GM18867 (cell line): ENCODE measurements at regions not wholly inside any gene's neighbourhood (a gene's known extent, or its start where the extent isn't known, plus 50 kb on each side); places are given as distances from the start of the nearest gene placed in this dataset.

Experiments
- ATAC-seq: cut with Tn5 transposase; IDR thresholded peaks from one replicate; pipeline ENCODE4 v1.9.1; 2021; ENCODE audit warnings: mild to moderate bottlenecking, moderate library complexity; ENCODE audit not compliant: unreplicated experiment

- no peak for ATAC-seq
Observed at GRCh38 chr15:95865330-95865739, 465.2 kb upstream of the NR2F2 start.

DNA sequence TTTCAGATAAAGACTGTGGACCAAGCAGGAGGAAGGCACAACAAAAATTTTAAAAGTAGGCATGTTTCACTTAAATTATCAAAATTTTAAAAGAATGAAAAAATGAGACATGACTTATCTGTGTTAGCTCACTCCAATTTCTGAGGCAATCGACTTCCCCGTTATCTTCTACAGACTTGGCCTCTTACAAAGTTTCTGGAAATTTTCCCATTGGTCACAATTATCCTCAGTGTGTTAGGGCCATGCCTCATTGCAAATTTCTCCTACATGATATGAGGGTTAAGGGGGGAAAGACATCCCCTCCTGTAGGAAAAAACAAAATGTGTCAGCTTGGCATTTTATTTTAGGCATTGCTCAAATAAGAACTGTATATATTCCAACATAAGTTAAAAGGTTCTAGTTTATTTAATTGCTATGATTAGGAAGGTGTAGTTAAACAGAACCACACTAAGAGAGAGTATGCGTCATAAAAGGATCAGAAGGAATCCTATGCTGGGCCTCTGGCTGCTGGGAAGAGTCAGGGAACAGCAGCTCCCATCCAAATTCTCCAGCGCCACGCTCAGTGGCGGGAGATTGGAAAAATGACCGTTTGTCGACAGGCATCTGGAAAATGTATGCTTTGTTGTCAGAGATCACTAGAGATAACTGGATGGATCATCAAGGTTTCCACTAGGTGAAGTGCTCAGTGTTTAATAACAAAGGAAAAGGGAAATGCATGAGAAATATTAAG, 463.6 kb upstream of the NR2F2 start:
- ATAC-seq: no peak

DNA sequence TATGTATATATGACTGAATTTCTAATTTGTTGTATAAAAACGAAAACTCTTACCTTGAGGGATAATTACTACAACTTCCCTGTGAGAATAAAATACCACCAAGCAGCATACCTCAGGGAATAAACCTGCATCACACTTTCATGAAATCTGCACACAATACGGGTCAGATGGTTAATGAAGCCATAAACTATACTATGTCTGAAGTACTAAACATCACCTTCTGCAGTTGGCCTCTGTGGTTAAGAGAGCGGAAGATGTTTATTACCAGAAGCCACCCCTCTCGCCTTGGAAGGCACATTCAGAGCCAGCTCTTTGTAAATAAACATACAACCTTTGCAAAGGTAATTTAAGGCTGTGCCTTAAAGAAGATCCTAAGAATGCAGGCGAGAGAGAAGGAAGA, 462.1 kb upstream of the NR2F2 start:
- ATAC-seq: no peak

- no peak for ATAC-seq
Observed at GRCh38 chr15:95868970-95869369, 461.5 kb upstream of the NR2F2 start.

GRCh38 chr15:95869920-95870319, 460.6 kb upstream of the NR2F2 start:
- no peak for ATAC-seq

DNA sequence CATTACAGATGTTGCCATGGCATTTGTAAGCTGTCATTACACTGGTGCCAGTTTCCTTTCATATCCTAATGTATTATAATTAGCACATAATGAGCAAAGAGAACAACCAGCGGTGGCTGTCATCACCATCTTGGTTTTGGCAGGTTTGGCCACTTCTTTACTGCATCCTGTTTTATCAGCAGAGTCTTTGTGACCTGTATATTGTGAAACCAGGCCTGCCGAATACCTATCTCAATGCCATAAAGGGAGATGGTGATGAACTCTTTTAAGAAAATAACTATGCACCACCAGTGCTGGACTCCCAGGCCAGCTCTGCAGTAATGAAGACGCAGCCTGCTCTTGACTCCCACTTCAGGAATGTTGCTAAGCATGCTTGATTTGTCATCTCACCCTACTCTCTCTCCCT, 458.1 kb upstream of the NR2F2 start:
- ATAC-seq: no peak

- ATAC-seq: no peak
Observed at GRCh38 chr15:95874637-95875036, 455.9 kb upstream of the NR2F2 start.

DNA sequence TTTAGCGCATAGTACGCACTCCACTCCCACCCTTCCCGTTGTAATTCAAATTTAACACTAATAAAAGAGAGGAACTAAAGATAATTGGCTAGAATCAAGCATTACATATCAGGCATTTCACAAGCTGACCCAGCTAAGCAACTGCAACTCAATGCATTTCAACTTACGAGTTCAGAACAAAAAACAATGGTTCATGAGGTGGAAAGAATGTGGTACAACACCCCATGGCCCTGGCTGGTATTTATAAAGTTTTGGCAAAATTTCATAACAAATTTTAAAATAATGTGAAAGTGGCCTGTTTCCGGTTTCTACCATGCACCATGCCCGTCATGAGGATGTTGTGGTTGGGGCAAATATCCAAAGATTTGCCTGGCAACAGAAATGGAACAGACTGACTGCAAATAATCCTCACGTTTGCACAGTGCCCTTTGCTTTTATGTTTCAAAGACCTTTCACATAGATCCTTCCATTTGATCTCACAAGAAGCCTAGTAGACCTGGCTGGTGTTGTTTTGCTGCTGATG, 455.3 kb upstream of the NR2F2 start:
- no peak for ATAC-seq

DNA sequence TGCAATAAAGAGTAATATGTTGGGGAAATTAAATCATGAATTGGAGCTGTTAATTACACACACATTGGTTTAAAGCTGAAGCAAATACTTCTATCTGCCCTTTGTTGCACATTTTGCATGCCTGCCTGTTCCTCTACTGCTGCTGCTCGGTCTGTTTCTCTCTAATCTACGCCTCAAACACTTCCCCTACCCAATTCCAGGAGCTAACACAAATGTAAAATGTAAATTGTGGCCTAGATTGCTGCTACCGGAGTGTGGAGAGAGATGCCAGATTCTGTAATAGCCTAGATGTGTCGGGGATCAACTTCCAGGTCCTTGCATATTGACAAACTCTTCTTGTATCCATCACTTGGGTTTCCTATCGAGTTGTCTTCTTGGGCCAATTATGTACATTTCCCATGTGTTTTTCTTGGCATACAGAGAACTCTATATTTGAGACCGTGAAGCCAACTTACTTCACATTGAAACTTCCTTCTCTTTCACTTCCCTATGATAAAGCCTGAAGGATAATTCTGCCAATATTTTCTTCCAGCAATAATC, 450.4 kb upstream of the NR2F2 start:
- ATAC-seq: no peak

GRCh38 chr15:95880630-95881029, 449.9 kb upstream of the NR2F2 start:
- no peak for ATAC-seq

DNA sequence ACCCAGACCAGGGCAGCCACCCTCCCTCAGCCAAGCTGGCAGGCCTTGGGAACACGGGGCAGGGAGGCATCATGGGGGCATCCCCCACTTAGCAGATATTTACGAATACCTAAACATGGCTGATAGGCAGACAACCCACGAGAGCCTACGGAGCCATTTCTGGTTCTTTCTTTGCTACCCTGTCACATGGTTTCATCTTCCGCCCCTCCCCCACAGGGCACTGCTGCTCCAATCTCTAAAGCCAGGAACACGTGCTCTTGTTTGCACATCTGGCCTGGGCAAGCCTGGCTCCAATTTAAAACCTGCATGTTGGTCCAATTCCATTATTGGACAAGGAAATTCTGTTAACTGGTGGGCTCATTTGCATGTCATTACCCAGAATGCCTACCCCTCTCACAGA, 447.4 kb upstream of the NR2F2 start:
- no peak for ATAC-seq

DNA sequence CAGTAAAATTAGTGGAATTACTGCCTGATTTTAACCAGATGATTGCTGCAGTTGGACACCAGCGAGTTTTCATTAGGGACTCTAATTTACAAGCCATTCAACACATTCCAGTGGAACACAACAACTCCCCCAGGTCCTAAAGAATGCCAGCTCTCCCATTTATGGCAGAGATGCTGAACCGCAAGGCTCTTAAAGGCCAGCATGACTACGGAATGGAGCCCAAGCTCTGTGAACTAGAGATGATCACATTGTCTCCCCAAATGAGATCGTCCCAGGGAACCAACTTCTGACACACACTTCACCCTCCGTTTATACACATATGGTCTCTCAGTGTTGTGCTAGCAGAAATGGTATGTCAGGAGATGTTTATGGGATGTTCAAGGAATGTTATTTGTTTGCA, 446.2 kb upstream of the NR2F2 start:
- ATAC-seq: no peak

GRCh38 chr15:95887666-95888390, 442.7 kb upstream of the NR2F2 start:
- ATAC-seq: no peak

- no peak for ATAC-seq
Observed at GRCh38 chr15:95888762-95889161, 441.7 kb upstream of the NR2F2 start.

DNA sequence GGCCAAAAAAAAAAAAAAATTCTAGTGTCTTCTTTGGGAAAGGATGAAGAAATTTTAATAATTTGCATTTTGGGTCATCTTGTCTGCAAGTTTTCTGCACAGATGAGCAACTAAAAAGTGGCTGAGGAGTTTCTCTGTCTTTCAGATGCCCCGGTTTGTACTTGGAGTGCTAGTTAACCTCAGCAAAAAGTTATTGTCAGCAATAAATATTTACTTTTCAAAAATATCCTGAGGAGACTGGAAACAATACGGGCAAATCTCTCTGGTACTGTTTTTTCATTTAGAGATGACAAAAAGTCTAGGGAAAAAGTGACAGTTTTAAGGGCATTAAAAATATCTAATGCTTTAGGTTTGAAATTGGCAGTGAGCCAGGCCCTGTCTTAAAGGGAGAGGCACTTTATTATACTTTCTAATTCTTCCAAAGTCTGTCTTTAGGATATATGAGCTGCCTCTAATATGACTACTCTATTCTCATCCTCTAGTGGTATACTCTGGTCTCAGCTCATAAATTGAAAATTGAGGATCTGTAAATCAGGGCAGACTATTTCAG, 436.0 kb upstream of the NR2F2 start:
- no peak for ATAC-seq

- no peak for ATAC-seq
Observed at GRCh38 chr15:95895508-95895907, 435.0 kb upstream of the NR2F2 start.

GRCh38 chr15:95897651-95898050, 432.8 kb upstream of the NR2F2 start:
- ATAC-seq: no peak

DNA sequence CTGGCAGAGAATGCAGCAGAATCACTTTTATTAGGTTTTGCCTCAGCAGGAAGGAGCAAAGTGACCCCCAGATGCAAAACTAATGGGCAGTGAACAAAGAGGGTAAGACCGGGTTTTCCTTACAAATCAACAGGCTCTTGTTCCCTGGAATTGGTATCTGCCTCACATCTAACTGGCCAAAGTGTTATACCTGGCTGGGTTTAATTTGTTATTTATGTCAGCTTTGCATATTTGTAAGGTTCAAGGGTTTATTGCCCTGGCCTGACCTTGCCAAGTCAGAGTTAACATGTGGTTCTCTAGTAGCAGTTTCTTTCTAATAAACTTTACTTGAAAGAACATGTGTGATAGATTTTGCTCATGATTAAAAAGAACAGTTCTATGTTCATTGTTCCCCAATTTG, 431.7 kb upstream of the NR2F2 start:
- no peak for ATAC-seq

- no peak for ATAC-seq
Observed at GRCh38 chr15:95901271-95901670, 429.2 kb upstream of the NR2F2 start.

DNA sequence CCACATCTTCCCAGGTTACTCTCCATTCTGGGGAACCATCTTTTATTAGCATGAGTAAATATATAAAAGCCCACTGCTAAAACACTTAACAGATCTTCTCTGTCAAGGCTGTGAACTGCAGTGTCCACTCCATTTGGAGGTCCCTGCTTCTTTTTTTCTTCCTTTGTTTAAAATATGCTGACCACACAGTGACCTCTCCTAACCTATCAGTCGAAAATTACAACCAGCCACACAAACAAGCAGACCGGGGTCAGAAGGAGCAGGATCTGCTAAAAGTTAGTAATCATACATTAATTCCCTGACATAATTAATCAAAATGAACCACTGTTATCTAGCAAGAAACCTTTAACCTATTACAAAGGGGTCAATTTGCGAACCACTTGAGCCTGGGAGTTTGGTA, 427.9 kb upstream of the NR2F2 start:
- no peak for ATAC-seq

DNA sequence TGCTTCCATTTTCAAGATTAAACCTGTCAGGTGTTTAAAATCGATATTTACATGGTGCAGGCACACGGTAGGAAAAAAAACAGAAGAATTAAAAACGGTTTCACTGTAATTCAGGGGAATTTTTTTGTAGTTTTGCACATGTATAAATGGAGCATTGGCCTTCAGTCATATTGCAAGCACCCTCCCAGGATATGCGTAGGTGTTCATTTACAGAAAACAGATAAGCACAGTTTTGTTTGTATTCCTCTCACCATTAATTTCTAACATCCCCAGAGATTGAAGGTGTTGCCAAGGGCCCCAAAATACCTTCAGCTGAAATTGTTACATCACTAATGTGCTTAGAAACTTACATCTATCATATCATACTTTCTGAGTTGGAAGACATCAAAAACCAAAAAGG, 427.1 kb upstream of the NR2F2 start:
- ATAC-seq: no peak
